Activated T-cell treated with anti-CD3 and anti-CD28 coated beads, Interleukin-2, amount 50 U/mL, for 72 hours (primary cell): ENCODE measurements at regions not wholly inside any gene's neighbourhood (a gene's known extent, or its start where the extent isn't known, plus 50 kb on each side); places are given as distances from the start of the nearest gene placed in this dataset.
"Not testable (repeated sequence)": the region's sequence is repeated elsewhere in the genome, so short reads cannot be mapped to it uniquely, and the experiment has no call there.

Source experiments
- ATAC-seq, 2 donors: fragments of 150-1000 bp; cut with Tn5 transposase; replicated peaks in 1 of 2; 2 replicates each; pipeline ENCODE4 v1.10.0; 2021; ENCODE audit warnings: moderate library complexity in 2 of 2, mild to moderate bottlenecking in 1 of 2
- DNase-seq, 2 donors: peaks; one replicate each; pipeline ENCODE4 v3.0.0; 2021 to 2022; ENCODE audit warnings: mixed read lengths in 1 of 2
- H3K27ac Mint-ChIP-seq: one replicate; pipeline ENCODE4 v1.8.0; 2022; ENCODE audit warnings: mild to moderate bottlenecking, moderate library complexity, mixed read lengths
- H3K27me3 Mint-ChIP-seq: one replicate; pipeline ENCODE4 v1.8.0; 2022; ENCODE audit warnings: low read depth, mixed read lengths
- H3K36me3 Mint-ChIP-seq, 2 donors: one replicate each; pipeline ENCODE4 v1.8.0; 2022; ENCODE audit warnings: mixed read lengths in 2 of 2, mild to moderate bottlenecking in 1 of 2; ENCODE audit not compliant: insufficient read depth in 2 of 2
- H3K4me1 Mint-ChIP-seq: one replicate; pipeline ENCODE4 v1.8.0; 2022; ENCODE audit warnings: low read depth, mixed read lengths
- H3K4me3 Mint-ChIP-seq, 2 donors: one replicate each; pipeline ENCODE4 v1.8.0; 2022; ENCODE audit warnings: mild to moderate bottlenecking in 2 of 2, mixed read lengths in 2 of 2, moderate library complexity in 2 of 2
- H3K9me3 Mint-ChIP-seq, 2 donors: one replicate each; pipeline ENCODE4 v1.8.0; 2022; ENCODE audit warnings: mixed read lengths in 2 of 2

DNA sequence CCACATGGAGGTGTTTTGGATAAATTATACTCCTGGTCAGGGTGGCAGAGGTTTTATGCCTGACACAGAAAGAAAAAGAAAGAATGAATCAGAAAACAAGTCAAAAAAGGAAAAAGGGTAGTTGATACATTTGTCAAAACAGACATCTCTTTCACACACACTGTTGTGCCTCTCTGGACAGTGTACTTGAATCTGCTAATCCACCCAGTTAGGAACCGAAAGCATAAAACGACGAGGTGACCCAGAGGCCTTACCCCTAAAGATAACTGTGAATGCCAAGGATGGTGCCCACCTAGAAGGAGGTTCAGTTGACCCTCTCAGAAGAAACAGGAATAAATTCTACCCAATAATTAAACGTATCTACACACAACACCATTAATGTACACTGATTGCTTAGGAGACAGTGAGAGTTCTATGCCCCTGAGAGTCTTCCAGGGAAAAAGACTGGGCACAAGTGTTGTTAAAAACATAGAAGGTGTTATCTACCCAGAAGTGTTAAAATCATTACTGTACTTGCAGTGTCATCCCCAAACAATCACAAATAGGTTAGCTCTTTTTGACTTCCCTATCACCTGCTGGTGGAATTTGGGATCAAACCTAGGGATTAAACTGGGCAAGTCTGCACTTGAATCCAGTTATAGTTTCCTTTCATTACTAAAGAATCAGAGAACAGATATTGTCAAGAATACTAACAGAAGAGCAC is 123.2 kb upstream of the DNAJC10 start:
- peaks cover 15% of the 10 kb centered on the region for H3K27me3 Mint-ChIP-seq
- H3K4me3 Mint-ChIP-seq = no peak overlapping the region
- no peak overlapping the region for H3K27ac Mint-ChIP-seq
- no peaks in the 10 kb centered on the region for H3K36me3 Mint-ChIP-seq
- no peaks in the 10 kb centered on the region for H3K9me3 Mint-ChIP-seq
- ATAC-seq = no peak
- DNase-seq = no peak
- no peaks in the 10 kb centered on the region for H3K4me1 Mint-ChIP-seq

DNA sequence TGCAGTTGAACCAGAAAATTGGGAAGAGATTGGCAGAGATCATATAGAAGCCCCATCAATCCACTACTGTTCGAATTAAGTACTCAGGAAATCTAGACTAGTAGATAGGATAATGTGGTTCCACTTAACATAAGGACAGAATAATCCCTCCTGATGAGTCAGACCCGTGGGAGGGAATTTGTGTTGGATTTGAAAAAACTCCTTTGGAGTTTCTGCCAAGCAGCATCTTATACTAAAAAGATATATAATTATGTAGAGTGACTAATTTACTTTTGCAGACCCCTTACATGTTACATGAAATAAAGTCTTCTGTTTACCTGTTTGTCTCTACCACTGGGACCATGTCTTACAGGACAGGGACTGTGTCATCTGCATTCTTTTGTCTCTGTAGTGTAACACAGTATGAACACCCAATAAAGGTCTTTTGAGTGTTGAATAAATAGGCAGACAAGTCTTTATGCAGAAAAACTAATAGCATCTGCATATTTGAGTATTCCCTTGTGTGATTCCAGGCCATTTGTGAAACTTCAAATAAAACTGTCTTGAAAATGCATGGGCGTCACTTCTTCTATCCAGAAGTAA is 122.6 kb upstream of the DNAJC10 start:
- Mint-ChIP-seq H3K27ac (no peak overlapping the region), H3K4me1 (no peaks in the 10 kb centered on the region), H3K4me3 (no peak overlapping the region), H3K36me3 (no peaks in the 10 kb centered on the region), H3K9me3 (no peaks in the 10 kb centered on the region), H3K27me3 (peaks cover 9% of the 10 kb centered on the region)
- ATAC-seq (no peak), DNase-seq (no peak)

DNA sequence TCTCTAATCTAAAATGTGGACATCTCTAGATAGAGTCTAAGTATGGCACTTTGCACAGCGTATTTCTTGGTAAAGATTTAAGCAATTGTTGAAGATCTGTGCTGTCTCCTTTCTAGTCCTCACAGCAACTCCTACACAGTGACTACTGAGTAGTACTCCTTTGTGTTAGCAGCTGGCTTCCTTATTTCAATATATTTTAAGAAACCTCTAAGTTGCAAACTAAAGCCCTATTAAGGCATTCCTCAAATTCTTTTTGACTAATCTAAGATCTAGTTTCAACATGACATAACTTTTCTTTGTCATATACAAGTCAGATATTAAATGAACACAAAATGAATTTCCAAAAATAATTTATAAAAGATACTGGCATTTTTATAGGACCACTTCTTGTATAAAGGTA is 121.8 kb upstream of the DNAJC10 start:
- H3K9me3 Mint-ChIP-seq = no peaks in the 10 kb centered on the region
- no peak overlapping the region for H3K4me3 Mint-ChIP-seq
- H3K27ac Mint-ChIP-seq = no peak overlapping the region
- no peak for DNase-seq
- H3K27me3 Mint-ChIP-seq = peaks cover 9% of the 10 kb centered on the region
- H3K4me1 Mint-ChIP-seq = no peaks in the 10 kb centered on the region
- no peaks in the 10 kb centered on the region for H3K36me3 Mint-ChIP-seq
- ATAC-seq = no peak

DNA sequence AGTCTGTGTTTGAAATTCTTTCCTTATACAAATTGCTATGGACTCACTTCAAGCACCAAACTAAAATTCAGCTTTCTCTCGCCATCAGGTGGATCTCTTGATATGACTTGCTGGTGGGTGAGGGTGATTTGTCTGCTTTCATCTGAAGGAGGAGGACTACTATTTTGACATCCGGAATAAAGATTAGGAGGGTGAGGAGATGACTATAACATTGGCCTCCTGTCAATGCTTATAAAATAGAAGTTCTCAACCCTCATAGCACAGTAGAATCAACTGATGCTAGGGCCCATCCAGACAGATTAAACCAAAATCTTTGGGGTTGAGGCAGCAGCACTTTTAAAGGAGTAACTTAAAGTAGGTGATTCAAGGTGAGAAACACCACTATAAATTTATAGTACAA is 120.4 kb upstream of the DNAJC10 start:
- Mint-ChIP-seq H3K9me3 (no peaks in the 10 kb centered on the region), H3K36me3 (no peaks in the 10 kb centered on the region), H3K27me3 (peaks cover 9% of the 10 kb centered on the region), H3K4me1 (no peaks in the 10 kb centered on the region), H3K4me3 (no peak overlapping the region), H3K27ac (no peak overlapping the region)
- ATAC-seq (no peak), DNase-seq (no peak)

DNA sequence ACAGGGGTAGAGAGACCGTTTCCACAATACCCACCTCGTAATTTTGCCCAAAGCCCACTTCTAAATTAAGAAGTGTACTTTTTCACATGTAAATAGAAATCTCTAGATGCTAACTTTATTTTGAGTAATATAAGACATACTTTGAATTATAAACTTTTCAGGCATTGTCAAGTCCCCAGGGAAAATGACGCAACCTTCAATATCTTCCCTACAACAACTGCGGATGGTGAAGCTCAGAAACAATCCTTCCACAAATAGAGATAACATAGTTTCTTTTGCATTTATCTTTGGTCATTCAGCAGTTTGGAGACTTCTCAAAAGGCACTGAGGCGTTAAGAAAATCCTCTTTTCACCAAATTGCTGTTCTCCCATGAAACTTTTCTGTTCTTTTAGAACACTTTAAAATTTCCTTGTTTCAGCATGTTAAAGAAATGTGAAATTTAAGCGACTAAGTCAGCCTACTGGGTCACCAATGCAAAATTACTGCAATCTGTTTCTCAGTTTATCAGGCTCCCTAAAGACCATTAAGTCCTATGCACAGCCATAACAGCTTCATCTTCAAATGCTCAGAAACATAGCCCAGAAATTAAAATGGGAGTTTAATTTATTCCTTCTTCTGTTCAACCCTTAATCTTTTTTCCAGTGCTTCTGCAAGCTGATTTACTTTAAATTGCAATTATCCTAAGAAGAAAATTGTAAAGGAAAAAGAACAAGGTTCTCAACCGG is 118.3 kb upstream of the DNAJC10 start:
- no peaks in the 10 kb centered on the region for H3K9me3 Mint-ChIP-seq
- H3K4me1 Mint-ChIP-seq = no peaks in the 10 kb centered on the region
- H3K27me3 Mint-ChIP-seq = peaks cover 9% of the 10 kb centered on the region
- H3K4me3 Mint-ChIP-seq = no peak overlapping the region
- H3K27ac Mint-ChIP-seq = no peak overlapping the region
- ATAC-seq = no peak
- no peak for DNase-seq
- no peaks in the 10 kb centered on the region for H3K36me3 Mint-ChIP-seq

DNA sequence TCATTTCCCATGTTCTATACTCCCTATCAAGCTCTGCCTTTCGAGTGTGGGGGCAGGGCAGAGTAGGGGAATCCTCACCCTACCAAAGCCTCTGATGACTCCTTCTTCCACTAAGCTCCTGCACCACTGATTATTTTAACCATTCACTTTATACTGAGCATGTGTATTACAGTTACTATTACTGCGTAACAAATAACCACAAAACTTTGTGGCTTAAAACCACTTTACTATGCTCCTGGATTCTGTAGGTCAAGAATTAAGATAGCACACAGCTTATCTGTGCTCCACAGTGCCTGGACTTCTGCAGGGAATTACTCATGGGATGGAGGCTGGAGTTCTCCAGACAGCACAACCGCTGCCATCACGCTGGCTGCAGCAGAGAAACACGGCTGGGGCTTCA is 117.4 kb upstream of the DNAJC10 start:
- no peaks in the 10 kb centered on the region for H3K9me3 Mint-ChIP-seq
- no peak for ATAC-seq

DNA sequence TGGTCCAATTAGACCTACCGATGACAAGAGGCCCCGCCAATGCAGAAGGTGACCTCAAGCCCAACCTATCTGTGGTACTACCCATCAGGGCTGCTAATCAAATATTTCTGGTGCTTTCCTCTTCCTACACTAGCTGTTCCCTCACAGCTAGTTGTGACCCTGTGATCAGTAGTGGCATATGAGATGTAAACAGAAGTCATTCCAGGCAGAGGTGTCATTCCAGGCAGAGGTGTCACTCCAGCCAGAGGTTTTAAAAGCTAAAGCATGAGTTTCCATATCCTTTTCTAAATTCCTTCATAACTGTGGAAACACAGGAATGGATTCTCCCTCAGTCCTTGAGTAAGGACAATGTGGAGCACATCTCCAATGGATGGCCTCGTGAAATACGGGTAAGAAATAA is 110.9 kb upstream of the DNAJC10 start:
- ATAC-seq (no peak), DNase-seq (no peak)
- Mint-ChIP-seq H3K27ac (no peak overlapping the region), H3K9me3 (peaks cover 0 to 5% of the 10 kb centered on the region in 2 donors), H3K36me3 (peaks cover 0 to 2% of the 10 kb centered on the region in 2 donors), H3K4me1 (no peaks in the 10 kb centered on the region), H3K4me3 (no peak overlapping the region), H3K27me3 (no peaks in the 10 kb centered on the region)

More for the DNA sequence above, 117.4 kb upstream of the DNAJC10 start:
- Mint-ChIP-seq H3K27ac (no peak overlapping the region), H3K36me3 (no peaks in the 10 kb centered on the region), H3K27me3 (peaks cover 9% of the 10 kb centered on the region), H3K4me1 (no peaks in the 10 kb centered on the region), H3K4me3 (no peak overlapping the region)
- no peak for DNase-seq

DNA sequence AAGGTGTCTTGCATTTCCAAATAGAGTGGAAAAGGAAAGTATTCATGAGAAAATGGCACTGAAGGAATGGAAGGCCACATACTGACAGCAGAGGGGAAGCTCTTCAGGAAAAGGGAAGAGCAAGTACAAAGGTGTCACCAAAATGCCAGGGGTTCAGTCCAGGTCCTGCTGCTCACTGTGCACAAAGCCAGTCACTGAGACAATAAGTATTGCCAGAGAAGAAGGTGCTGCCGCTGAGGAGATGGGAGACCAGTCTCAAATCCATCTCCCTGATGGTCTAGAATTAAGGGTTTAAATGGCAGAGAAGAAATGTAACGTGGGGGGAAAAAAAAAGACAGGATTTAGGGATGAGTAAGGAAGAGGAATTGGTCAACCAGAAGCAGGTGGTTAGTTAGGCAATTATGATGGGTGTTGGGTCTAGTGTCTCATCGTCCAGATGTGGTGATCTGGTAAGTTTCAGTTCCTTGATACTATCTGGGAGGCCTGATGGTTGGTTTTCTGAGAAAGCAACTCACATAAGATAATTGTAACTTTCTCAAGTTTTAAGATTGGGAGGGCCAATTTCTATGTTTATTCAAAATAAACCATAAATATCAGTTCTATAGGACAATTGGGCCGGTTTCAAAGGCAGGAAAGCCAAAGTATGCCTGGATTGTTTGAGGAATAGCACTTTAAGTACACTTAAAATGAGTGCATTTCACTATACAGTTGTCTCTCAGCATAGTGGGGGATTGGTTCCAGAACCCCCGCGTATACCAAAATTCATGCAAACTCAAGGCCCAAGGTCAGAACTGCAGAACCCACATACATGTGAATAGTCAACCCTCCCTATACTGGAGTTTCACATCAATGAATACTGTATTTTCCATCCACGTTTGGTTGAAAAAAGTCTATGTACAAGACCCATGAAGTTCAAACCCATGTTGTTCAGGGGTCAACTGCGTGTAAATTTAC is 109.1 kb upstream of the DNAJC10 start:
- Mint-ChIP-seq H3K36me3 (peaks cover 0 to 2% of the 10 kb centered on the region in 2 donors), H3K4me1 (no peaks in the 10 kb centered on the region), H3K27me3 (no peaks in the 10 kb centered on the region), H3K9me3 (peaks cover 0 to 5% of the 10 kb centered on the region in 2 donors), H3K27ac (no peak overlapping the region), H3K4me3 (no peak overlapping the region)
- ATAC-seq = no peak
- no peak for DNase-seq

DNA sequence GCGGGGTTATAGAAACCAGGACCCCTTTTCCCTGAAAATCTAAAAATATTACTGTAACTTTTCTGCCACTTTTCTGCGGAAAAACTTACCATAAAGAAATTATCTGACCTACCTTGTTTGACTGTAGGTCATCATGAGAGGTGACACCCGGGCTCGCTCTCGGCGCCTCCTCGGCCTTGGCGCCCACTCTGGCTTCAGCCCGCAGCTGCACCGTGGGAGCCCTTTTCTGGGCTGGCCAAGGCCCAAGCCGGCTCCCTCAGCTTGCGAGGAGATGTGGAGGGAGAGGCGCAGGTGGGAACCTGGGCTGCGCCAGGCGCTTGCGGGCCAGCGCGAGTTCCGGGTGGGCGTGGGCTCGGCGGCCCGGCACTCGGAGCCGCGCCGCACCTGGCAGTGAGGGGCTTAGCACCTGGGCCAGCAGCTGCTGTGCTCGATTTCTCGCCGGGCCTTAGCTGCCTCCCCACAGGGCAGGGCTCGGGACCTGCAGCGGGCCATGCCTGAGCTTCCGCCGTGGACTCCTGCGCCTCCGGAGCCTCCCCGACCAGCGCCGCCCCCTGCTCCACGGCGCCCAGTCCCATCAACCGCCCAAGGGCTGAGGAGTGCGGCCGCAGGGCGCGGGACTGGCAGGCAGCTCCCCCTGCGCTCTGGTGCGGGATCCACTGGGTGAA is 107.7 kb upstream of the DNAJC10 start:
- ATAC-seq = no peak

DNA sequence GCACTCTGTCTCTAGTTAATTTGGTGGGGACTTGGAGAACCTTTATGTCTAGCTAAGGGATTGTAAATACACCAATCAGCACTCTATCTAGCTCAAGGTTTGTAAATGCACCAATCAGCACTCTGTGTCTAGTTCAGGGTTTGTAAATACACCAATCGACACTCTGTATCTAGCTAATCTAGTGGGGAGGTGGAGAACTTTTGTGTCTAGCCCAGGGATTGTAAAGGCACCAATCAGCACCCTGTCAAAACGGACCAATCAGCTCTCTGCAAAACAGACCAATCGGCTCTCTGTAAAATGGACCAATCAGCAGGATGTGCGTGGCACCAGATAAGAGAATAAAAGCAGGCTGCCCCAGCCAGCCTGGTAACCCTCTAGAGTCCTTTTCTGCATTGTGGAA is 107.1 kb upstream of the DNAJC10 start:
- not testable (repeated sequence) for DNase-seq, H3K27ac Mint-ChIP-seq, H3K9me3 Mint-ChIP-seq, H3K36me3 Mint-ChIP-seq, ATAC-seq, H3K4me1 Mint-ChIP-seq, H3K4me3 Mint-ChIP-seq, H3K27me3 Mint-ChIP-seq

More for the DNA sequence above, 107.7 kb upstream of the DNAJC10 start:
- Mint-ChIP-seq H3K9me3 (peaks cover 0 to 5% of the 10 kb centered on the region in 2 donors), H3K27me3 (no peaks in the 10 kb centered on the region), H3K36me3 (peaks cover 0 to 2% of the 10 kb centered on the region in 2 donors), H3K4me1 (no peaks in the 10 kb centered on the region), H3K4me3 (no peak overlapping the region), H3K27ac (no peak overlapping the region)
- DNase-seq = no peak

DNA sequence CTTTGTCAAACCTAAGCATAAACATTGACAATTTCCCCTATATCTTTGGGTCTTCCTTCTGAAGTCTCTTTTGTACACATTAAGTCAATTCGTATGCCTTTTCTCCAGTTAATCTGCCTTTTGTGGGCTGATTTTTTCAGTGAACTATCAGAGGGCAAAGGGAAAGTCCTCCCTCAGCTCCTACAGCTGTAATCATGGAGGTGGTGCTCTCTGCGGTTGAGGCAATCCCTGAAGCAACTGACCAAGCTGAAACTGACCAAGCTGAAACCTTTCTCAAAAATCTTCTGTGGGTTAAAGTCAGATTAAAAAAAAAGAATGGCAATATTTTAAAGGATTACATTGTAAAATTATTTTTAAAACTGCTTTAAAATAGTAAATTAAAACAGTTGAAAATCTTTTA is 105.8 kb upstream of the DNAJC10 start:
- Mint-ChIP-seq H3K36me3 (peaks cover 0 to 2% of the 10 kb centered on the region in 2 donors), H3K27me3 (no peaks in the 10 kb centered on the region), H3K4me3 (no peak overlapping the region), H3K27ac (no peak overlapping the region), H3K9me3 (peaks cover 0 to 5% of the 10 kb centered on the region in 2 donors), H3K4me1 (no peaks in the 10 kb centered on the region)
- ATAC-seq = no peak
- no peak for DNase-seq

DNA sequence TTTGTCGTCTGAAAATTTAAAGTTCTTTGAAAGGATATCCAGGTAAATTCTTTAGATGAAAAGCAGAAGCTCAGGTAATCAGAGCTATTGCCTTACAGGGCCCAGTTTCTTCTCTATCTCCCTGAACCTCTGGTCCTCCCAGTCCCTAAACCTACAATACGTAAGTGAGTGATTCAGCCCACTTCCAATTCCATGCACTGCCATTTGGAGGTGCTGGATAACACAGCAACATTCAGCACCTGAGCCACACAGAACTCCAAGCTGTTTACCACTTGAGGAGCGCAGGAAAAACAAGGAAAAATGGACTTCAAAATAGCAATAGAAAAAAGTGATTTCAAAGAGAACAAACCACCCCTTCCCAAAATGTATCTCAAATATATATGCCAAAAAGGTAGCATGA is 105.0 kb upstream of the DNAJC10 start:
- Mint-ChIP-seq H3K27me3 (no peaks in the 10 kb centered on the region), H3K9me3 (peaks cover 0 to 5% of the 10 kb centered on the region in 2 donors), H3K27ac (no peak overlapping the region), H3K36me3 (peaks cover 0 to 2% of the 10 kb centered on the region in 2 donors), H3K4me3 (no peak overlapping the region), H3K4me1 (no peaks in the 10 kb centered on the region)
- no peak for ATAC-seq
- no peak for DNase-seq
